HL-60/S4 treated with retinoic acid at 250 ng/mL for 4 days and 3 days (cell line): ENCODE measurements at regions not wholly inside any gene's neighbourhood (a gene's known extent, or its start where the extent isn't known, plus 50 kb on each side); places are given as distances from the start of the nearest gene placed in this dataset.

Experiments used
- in situ Hi-C: fragments of 300-500 bp; cut with MboI; formaldehyde crosslinking; loops from 2 replicates; pipeline ENCODE4 v1.7.0; 2022; ENCODE audit warnings: low sequenced_read_pairs

DNA sequence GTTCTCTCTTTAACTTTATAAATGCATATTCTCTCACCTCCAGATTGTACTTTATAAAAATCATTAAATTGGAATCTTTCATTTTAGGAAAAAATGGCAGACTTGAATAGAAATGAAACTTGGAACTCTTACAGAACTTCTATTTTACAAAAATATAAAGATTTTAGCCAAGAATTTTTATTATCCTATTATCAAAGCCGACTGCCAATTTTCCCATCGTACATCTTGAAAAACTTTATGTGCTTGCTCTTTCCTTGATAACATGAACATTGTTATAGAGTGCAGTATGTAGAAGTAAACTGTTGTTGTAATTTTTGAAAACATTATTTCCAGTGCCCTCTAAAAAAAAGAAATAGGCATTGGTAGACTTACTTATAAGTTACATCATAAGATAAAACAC lies 475.7 kb upstream of the REG3G start:
- in situ Hi-C loops, result no loop called here

DNA sequence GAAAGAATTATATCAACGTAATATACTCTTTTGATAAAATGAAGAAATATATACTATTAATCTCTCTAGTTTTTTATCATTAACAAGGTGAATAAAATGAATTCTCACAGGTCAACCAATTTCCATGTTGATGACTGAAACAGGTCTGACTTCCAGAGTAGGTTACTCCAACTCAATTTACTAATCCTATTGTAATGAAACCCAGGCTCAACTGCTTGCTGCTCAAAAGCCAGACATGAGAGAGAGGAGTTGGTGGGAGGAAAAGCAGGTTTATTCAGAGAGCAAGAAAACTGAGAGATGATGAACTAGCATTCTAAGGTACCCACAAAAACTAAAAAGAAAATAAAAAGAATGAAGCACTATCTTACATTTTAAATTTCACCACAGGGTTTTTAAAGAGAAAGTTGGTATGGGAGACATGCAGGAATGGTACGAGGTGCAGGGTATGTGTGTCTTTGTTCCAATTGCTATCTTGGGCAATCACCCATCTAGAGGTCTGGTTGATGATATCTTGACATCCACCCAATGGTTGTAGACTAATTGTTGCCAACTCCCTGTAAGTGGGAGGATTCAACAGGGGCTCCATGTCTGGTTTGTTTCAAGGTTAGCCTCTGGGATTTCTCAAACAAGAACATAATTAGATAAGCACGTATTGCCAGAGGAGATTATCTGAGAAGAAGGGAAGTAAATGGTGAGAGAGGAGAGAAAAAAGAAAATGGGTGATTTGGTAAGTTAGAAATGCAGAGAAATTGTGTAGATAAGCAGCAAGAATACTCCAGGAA lies 471.4 kb upstream of the REG3G start:
- in situ Hi-C loops, result no loop called here

DNA sequence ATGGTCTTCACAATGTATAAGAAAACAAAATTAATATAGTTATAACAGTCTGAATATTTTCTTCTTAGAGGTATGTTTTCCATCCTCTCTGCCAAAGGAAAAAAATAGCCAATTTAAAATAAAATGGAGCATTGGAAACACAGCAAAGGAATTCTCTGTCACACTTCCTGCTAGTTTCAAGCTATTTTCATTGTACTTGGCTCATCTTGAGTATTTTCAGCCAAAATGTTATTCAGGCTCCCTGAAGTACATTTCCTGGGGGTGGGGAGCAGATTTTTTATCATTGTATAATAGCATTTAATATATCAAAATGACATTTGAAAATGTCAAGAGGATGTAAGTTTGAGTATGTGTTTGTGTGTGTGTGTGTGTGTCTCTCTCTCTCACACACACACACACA lies 463.6 kb upstream of the REG3G start:
- in situ Hi-C loops, result no loop called here

DNA sequence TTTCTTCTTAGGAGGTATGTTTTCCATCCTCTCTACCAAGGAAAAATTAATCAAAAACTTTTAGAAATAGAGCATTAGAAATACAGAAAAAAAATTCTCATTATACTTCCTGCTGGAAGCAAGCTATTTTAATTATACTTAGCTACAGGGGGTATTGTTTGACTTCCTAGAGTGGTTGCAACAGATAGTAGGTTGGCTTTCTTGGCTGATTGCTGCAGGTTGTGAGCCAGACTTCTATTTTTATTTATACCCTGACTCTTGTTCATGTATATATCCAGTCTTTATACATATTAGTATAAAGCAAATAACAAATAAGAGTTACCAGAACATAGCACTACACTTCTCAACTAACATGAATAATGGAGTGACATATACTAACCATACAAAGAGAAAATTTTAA lies 460.8 kb upstream of the REG3G start:
- in situ Hi-C loops, result no loop called here

DNA sequence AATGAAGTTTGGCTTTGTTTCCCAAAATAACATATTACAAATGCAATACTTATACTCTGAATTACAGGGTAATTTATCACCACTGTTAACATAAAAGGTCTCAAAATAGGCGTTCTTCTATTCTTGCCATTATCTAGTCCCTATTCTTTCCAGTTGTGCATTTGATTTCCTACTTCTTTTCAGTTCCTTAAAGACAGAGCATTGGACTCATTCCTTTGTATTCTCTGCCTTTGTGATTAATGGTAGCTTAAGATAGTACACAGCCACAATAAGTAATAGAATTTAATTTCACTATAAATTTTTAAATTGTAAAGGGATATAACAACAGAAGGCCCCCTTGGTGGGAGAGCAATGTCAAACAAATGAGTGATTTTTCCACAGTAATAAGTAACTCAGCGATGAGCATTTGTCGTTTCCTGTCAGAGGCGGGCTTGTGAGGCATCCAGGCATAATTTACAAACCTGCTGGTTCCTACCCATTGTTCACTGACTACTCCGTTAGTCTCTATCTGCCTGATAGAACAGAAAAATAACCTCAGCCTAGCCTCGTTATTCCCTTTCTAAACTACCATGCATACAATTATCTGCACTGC lies 456.6 kb upstream of the REG3G start:
- in situ Hi-C loops, result no loop called here

DNA sequence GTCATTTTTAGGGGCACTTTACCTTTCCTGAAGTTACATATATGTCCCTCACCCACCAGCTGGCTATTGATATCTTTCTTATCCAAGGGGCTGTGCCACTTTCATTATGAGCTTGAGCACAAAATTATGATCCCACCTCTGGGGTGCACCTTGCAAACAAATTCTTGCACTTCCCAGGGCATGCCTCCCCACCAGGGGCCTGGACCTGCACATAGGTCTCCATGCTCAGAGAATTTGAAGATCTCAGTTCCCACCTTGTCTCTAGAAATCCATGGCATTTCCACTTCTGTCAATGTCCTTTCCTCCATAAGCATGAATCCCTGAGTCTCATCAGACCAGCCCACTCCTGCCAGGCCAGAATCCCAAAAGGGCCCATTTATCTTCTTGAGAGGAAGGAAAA lies 449.1 kb upstream of the REG3G start:
- in situ Hi-C loops, result no loop called here

DNA sequence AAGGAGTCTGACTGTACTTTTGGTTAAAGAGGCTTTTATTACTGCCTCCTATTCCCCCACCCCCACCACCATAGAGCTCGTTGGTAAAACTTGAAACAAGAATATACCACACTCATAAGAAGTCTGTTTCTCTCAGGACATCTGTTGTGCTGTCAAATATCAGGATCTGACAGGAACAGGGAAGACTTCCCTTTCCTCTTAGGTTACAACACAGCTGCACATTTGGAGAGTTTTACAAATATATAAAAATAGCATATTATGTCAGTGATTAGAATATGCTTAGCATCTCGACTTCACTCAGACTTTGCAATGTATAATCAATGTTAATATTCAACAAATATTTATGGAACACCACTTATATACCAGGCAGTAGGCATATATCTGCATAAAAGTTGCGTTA lies 439.6 kb upstream of the REG3G start:
- in situ Hi-C loops, result no loop called here

DNA sequence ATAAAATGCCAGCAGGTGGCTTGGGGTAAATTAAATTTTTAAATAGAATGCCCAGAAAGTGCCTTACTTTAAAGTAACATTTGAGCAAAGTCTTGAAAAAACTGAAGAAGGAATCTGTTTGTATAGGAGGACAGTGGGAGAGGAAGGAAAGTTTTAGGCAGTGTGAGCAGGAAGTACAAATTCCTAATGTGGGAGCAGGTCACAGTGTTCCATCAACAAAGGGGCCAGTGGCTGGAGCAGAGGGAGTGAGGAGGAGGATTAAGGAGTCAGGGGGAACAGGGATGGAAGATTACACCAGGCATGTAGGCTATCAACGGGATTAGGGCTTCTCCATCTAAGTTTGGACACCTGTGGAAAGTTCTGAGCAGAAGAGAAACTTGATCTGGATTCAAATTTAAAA lies 439.2 kb upstream of the REG3G start:
- in situ Hi-C loops, result no loop called here

DNA sequence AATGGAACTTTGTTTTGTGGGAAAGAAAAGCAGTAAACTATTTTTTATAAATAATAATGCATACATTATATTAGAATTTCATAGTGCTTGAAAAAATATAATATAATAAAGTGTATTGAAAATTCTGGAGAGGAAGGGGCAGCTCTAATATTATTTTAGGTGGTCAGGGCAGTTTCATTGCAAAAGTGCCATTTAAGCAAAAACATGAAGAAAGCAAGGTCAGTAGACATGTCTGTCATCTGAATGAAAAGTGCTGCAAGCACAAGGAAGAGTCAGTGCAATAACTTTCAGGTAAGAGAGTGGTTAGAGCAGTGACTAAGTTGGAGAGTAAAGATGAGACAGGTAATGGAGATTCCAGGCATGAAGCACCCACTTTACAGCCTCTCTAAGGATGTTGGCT lies 435.6 kb upstream of the REG3G start:
- in situ Hi-C loops, result no loop called here

DNA sequence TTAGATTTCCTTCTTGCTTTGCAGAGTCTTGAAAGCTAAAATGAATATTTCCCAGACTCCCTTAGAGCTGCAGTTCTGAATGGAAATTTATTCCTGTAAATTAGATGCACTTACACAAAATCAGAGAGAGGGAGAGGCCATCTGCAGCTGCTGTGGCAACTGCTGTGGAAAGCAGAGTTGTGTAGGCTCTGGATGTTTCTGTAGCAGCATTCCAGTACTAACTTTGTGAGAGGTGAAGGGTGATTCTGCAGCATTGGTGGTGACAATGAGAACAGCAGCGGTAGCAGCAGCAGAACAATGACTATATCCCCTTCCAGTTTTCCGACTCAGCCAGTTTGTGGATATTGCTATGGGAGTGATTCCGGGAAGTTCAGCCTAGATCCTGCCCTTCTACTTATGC lies 433.0 kb upstream of the REG3G start:
- in situ Hi-C loops, result no loop called here

DNA sequence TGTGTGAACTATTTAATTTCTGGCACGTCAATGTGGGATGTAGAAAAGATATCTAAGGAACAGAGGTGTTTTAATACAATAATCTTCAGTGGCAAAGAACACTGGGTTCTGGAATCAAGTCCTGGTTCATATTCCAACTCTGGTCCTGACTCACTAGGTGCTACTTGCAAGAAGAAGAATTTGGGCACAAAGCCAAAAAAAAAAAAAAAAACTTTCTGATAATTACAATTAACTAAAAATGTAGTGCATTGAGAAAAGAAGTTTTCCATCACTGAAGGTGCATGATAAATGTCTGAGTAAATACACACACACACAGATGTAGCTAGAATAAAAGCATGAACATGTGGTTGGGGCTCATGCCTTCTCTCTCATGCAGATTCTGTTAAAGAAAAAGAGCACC lies 424.4 kb upstream of the REG3G start:
- in situ Hi-C loops, result no loop called here

DNA sequence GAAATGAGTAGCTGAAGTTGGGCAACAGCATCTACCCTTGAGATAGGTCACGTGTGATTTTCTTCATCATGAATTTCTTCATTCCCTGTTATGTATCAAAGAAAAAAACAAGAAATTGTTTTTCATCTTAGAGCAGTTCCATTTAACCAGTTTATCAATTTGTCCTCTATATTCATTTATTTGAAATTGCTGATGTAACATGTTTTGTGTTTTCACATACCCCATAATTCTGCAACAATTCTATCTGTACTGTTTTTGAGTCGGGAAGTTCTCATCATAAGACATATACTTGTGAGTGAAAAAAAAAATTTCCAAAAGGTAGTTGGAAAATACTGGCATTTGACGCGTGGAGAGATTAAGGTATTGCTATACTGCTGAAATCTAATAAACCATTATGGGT lies 422.6 kb upstream of the REG3G start:
- in situ Hi-C loops, result no loop called here

DNA sequence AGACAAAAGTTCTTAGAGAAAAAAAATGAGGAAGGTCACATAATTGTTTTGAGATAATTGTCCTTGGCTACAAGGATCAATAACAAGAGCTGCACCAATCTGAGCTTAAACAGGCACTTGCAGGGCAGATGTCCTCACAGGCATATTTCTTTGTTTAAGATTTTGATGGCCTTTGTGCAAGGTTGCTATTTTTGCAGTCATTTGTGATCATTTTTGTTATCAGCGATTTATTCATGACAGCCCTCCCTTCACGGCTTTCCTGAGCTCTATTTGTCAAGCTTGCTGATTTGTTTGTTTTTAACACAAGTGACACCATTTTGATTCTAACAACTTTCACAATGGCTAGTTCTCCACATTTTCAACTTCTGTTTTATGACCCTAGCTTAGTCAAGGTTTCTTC lies 418.6 kb upstream of the REG3G start:
- in situ Hi-C loops, result no loop called here

DNA sequence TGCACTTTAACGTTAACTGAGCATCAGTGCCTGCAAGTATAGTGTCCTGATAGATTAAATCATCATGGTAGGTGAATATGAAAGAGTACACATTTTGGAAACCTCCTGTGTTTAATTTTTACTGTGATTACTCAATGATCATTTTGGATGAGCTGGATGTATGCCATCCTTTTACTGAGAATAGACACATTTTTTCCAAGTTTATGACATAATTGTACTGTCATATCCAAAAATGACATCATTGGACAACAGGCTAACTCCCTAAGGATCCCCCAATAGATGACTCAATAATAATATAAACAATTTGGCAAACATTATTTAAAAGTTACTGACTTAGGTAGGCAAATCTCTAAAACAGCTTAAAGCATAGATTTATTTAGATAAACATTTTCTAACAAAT lies 410.8 kb upstream of the REG3G start:
- in situ Hi-C loops, result no loop called here

DNA sequence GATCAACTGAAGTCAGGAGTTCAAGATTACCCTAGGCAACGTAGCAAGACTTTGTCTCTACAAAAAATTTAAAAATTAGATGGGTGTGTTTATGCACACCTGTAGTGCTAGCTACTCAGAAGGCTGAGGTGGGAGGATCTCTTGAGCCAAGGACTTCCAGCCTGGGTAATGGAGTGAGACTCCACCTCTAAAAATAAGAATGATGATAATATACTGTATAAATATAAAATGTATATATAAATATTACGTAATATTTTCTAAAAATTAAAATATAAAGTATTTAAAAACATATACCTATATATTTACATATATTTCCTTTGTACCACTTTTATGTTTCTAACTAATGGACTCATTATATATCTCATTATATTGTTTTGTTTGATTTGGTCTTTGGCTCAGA lies 409.5 kb upstream of the REG3G start:
- in situ Hi-C loops, result no loop called here

DNA sequence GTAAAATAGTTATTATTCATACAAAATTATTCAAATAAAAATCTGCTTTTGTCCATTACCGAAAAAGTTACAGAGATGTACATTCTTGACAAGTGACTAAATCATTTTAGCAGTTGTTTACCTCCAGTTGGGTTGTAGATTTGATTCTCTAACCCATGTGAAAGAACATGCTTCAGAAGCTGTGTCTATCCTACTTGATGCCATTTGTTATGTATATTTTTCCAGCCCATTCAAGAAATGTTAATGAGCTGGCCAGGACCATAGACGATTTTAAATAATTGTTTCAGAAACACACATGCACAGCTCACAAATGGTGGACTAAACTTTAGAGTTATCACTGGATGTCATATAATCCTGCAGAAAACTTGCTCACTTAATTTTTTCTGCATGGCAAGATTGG lies 391.1 kb upstream of the REG3G start:
- in situ Hi-C loops, result no loop called here

DNA sequence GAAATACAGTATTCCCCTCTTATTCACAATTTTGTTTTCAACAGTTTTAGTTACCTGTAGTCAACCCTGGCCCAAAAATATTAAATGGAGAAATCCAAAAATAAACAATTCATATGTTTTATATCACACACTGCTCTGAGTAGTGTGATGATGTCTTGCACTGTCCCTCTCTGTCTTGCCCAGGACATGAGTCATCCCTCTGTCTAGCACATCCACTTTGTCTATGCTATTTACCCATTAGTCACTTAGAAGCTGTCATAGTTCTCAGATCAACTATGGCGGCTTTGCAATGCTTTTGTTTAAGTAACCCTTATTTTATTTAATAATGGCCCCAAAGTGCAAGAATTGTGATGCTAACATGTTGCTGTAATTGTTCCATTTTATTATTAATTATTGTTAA lies 380.6 kb upstream of the REG3G start:
- in situ Hi-C loops, result no loop called here

DNA sequence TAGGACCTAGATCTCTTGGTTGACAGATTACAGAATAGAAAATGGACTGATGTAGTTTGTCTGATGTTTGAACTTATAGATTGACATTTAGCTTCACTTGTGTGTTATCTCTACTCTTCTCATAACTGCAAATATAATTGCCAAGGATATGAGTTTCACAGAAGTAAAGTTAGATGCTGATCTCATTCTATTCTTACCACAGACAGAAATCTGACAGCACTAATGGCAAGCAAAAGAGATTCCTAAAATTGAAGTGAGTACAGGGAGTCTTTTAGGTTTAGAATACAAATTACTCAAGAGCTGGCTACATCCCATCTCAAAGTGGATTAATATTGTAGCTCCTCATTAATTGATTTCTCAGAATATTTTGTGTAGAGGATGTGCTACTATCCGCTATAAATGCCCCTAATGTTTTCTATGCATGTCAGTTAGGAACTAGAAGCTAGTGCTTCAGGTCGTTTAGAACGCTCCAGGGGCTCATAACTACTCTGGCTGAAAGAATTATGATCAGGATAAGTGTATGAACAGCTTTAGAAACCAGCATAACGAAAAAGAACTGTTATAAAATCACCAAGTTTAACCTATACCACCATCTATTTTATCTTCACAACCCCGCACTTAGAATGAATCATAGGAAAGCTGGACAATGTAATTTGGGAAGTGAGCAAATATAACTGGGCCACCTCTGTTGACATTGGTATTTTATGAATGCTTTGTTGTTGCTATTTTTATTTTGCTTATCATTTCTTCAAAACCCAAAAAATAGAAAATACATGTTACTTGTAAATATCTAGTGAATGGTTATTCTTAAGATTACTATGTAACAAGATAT lies 378.8 kb upstream of the REG3G start:
- in situ Hi-C loops, result no loop called here

DNA sequence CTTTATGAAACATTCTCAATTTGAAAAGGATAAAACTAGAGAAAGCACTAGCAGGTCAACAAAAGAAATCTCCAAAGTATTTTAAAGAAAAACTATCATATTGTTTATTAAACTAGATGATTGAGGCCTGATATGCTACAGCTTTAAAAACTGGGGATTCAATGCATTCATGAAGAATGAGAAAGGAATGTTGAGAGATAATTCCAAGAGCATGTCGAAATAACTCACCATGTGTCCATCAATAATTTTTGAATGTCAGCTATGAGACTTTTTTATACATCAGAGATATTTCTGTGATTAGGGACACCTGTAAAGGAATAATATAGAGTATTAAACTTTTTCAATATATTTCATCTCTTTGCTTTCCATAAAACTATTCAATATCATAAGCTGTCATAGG lies 376.9 kb upstream of the REG3G start:
- in situ Hi-C loops, result no loop called here

DNA sequence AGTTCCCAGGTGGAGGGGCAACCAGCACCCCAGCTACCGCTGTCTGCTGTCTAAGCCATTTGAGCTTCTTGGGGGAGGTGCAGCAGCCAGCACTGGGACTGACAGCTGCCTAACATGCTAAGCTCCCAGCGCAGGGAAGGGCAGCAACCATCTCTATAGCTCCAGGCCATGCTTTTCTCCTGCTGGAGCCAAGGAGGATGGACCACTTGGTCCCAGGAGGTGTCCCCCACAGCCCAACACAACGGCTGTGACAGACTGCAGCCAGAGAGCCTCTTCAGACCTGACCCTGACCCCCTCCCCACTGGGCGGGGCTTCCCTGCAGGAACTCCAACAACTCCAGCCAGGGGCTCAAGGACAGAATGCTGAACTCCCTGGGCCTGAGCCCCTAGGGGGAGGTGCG lies 370.6 kb upstream of the REG3G start:
- in situ Hi-C loops, result loop anchor here (25.0 kb wide), 1 partner anchor 332 kb away; no protein-coding TSS in a partner anchor

DNA sequence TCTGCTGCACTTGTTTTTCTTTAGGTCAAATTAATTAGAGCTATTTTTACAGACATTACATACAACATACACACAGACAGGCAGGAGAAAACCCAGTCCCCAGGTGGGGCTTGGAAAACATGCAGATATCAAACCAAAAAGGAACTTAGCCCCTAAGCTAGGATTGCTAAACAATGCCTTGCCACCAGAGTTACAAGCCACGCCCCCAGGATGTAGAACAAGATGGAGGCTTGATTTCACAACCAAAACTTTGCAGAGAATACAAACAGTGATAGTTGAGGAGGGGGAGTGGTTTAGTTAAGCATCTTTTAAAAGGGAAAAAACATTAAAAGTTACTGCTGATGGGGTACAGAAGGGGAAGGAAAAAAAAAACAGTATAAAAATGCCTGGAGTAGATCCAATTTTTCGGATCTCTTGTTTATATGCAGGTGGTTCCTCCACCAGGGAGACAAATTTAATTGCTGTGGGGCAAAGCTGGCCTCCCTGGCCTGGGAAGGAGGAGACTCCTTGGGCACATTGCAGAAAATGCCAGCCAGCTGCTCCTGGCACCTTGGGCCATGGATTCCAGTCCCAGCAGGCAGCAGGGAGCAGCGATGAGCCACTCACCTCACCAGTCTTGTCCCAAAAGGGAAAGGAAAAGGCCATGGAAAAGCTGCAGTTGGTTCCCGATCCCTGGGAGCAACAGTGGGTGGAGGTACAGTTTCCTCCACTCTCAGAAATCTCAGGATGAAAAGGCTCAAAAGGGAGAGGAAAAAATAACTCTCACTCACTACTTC lies 348.4 kb upstream of the REG3G start:
- in situ Hi-C loops, result no loop called here
